ENCODE measurements at regions not wholly inside any gene's neighbourhood (a gene's known extent, or its start where the extent isn't known, plus 50 kb on each side); places are given as distances from the start of the nearest gene placed in this dataset.
"Not testable (repeated sequence)": the region's sequence is repeated elsewhere in the genome, so short reads cannot be mapped to it uniquely, and the experiment has no call there.

DNA sequence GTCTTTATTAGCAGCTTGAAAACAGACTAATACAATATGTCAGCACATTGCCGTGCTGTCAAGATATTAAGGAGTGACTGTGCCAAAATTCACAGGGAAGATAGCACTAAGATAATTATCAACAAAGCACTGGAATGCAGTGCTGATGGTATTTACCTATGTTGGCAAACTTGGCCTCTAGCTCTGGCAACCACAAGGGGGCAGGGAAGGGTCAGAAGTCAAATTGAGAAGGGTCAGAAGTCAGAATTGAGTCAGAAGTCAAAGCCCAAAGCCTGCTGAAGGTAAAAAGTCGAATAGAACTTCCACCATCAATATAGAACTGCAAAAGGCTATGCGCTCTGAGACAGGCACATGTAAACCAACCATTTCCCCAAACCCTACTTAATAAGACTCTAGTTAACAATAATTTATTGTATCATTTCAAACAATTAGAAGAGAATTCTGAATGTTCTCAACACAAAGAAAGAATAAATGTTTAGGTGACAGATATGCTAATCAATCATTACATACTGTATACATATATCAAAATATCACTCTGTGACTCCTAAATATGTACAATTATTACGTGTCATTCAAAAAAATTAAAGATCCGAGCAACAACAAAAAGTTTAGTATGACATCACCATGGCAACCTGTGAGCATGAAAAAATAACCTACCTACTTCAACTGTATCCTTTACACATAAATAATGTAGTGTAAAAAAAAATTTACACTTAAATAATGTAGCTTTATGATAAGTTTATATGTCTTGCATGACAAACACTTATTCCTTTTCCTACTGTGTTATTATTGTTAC lies 916.1 kb downstream of the KCNJ2 start:
- no peaks in the 10 kb centered on the region for H3K4me1 ChIP-seq (ENCODE audit: control insufficient read depth, insufficient read depth, low read length)
- no peaks in the 10 kb centered on the region for H3K9me3 ChIP-seq (ENCODE audit: control insufficient read depth, low read length)
- H3K27me3 ChIP-seq (ENCODE audit: control insufficient read depth, insufficient read depth, low read length) = no peaks in the 10 kb centered on the region
- no peak overlapping the region for H3K9ac ChIP-seq (ENCODE audit: low read length)
- no peaks in the 10 kb centered on the region for H3K36me3 ChIP-seq (ENCODE audit: control insufficient read depth, insufficient read depth, low read length)
- no peak overlapping the region for H3K4me3 ChIP-seq (ENCODE audit: low read length)

DNA sequence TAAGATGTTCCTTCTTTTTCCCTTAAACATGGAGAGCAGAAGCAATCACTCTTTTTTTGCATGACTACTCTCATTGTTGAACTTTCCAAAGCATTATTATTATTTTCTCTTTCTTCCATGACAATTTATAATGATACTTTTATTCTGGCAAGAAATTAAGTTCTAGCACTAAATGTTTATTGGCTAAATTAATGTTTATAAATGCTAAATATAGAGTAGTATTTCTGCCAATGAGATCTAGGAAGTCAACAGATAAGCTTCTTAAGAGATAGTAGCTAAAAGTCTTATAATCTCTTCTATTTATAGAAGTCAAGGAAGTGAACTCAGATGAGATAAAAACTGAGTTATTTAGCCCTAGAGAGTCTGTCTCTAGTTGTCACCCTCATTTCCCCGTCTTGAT lies 920.1 kb downstream of the KCNJ2 start:
- H3K4me3 ChIP-seq (ENCODE audit: low read length) = no peak overlapping the region
- no peaks in the 10 kb centered on the region for H3K27me3 ChIP-seq (ENCODE audit: control insufficient read depth, insufficient read depth, low read length)
- H3K4me1 ChIP-seq (ENCODE audit: control insufficient read depth, insufficient read depth, low read length) = no peaks in the 10 kb centered on the region
- H3K9me3 ChIP-seq (ENCODE audit: control insufficient read depth, low read length) = no peaks in the 10 kb centered on the region
- no peak overlapping the region for H3K9ac ChIP-seq (ENCODE audit: low read length)
- no peaks in the 10 kb centered on the region for H3K36me3 ChIP-seq (ENCODE audit: control insufficient read depth, insufficient read depth, low read length)

DNA sequence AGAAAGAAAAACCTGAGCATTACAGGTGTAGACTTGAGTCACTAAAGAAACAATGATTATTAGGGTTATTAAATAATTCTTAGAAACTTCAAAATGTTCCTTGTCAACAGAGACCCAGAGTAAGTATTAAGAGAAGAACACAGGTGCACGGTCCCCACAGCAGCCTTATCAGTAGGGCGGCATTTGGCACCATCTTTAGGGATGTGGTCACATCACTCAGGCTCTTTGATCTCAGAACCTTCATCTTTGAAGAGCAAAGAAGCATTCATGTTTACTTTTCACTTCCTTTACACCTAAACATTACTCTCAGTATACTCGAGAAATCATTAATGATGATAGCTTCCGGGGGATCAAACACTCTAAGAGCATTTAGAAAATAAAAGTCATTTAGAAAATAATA lies 928.7 kb downstream of the KCNJ2 start:
- H3K9me3 ChIP-seq (ENCODE audit: control insufficient read depth, low read length) = no peaks in the 10 kb centered on the region
- H3K4me1 ChIP-seq (ENCODE audit: control insufficient read depth, insufficient read depth, low read length) = peaks cover 15% of the 10 kb centered on the region
- no peak overlapping the region for H3K4me3 ChIP-seq (ENCODE audit: low read length)
- H3K27me3 ChIP-seq (ENCODE audit: control insufficient read depth, insufficient read depth, low read length) = no peaks in the 10 kb centered on the region
- no peaks in the 10 kb centered on the region for H3K36me3 ChIP-seq (ENCODE audit: control insufficient read depth, insufficient read depth, low read length)
- no peak overlapping the region for H3K9ac ChIP-seq (ENCODE audit: low read length)

DNA sequence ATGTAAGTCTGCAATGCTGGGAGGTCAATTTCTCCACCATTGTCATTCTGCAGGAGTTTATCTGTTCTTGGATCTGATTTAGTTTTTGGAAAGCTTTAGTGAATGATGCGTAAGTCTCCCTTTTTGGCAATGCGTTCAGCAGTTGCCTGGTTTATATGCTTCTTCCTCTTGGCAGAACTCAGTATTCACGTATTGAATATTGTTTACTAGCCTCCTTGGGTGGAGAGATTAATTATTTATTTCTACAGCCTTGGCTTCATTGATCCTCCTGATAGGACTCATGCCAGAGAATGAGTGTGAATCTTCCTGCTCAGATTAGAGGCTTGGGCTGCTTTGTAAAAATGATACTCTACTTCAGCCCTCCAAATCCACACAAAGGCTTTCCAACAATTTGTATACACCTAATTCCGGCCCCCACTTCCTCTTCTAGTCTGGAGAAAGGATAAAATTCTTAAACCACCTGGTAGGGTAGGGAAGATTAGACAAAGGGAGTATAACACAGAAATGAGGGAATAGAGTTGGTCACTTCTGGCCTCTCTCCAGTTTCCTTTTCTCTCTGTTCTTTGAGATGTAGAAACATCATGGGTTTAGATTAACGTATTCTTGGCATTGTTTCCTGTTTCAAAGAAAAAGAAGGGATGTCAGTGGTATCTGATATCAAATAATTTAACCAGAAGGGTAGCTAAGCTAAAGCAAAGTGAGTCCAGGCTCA lies 929.8 kb downstream of the KCNJ2 start:
- H3K4me1 ChIP-seq (ENCODE audit: control insufficient read depth, insufficient read depth, low read length) = peaks cover 15% of the 10 kb centered on the region
- H3K4me3 ChIP-seq (ENCODE audit: low read length) = no peak overlapping the region
- H3K36me3 ChIP-seq (ENCODE audit: control insufficient read depth, insufficient read depth, low read length) = no peaks in the 10 kb centered on the region
- no peak overlapping the region for H3K9ac ChIP-seq (ENCODE audit: low read length)
- H3K27me3 ChIP-seq (ENCODE audit: control insufficient read depth, insufficient read depth, low read length) = no peaks in the 10 kb centered on the region
- no peaks in the 10 kb centered on the region for H3K9me3 ChIP-seq (ENCODE audit: control insufficient read depth, low read length)

DNA sequence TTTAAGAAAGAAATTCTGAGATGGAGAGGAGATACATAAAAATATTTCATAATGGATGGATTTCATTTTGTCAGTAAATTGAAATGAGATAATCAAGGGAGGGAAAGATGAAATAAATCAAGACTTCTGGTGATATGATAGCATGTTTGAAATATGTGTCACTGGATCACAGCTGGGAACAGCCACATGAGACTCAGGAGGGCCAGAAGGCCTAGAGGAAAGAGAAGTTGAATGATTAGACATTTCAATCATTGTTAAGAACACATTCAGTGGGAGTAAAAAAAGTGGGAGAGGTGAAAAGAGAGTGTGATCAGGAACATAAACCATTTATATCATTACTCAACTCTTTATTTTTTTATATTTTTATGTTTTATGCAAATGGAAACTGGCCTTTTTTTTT lies 933.4 kb downstream of the KCNJ2 start:
- no peaks in the 10 kb centered on the region for H3K9me3 ChIP-seq (ENCODE audit: control insufficient read depth, low read length)
- H3K4me1 ChIP-seq (ENCODE audit: control insufficient read depth, insufficient read depth, low read length) = peaks cover 15% of the 10 kb centered on the region
- no peaks in the 10 kb centered on the region for H3K27me3 ChIP-seq (ENCODE audit: control insufficient read depth, insufficient read depth, low read length)
- H3K9ac ChIP-seq (ENCODE audit: low read length) = no peak overlapping the region
- no peaks in the 10 kb centered on the region for H3K36me3 ChIP-seq (ENCODE audit: control insufficient read depth, insufficient read depth, low read length)
- no peak overlapping the region for H3K4me3 ChIP-seq (ENCODE audit: low read length)

DNA sequence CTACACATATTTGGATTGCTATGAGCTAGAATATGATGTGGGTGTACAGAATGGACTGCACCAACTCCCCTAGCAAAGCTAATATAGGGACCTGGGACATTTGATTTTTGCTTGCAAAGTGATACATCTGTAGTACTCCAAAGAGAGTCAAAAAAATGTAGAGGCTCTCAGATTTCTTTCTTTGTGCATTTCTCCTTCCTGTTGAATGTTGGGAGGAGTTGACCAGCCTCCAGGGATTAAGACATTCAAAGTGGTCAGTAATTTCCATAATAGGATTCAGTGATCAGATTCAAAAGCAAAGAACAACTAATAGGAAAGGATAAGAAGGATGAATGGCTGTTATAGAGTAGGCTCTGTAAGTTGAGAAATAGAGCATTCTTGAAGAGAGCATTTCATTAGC lies 934.9 kb downstream of the KCNJ2 start:
- Histone ChIP-seq H3K36me3 (ENCODE audit: control insufficient read depth, insufficient read depth, low read length) (no peaks in the 10 kb centered on the region), H3K9ac (ENCODE audit: low read length) (no peak overlapping the region), H3K27me3 (ENCODE audit: control insufficient read depth, insufficient read depth, low read length) (no peaks in the 10 kb centered on the region), H3K9me3 (ENCODE audit: control insufficient read depth, low read length) (no peaks in the 10 kb centered on the region), H3K4me3 (ENCODE audit: low read length) (no peak overlapping the region), H3K4me1 (ENCODE audit: control insufficient read depth, insufficient read depth, low read length) (peaks cover 2% of the 10 kb centered on the region)

DNA sequence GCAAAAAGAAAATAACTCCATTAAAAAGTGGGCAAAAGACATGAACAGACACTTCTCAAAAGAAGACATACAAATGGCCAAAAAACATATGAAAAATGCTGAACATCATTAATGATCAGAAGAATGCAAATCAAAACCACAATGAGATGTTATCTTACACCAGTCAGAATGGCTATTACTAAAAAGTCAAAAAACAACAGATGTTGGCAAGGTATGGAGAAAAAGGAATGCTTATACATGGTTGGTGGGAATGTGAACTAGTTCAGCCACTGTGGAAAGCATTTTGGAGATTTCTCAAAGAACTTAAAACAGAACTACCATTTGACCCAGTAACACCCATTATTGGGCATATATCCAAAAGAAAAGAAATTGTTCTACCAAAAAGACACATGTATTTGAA lies 936.7 kb downstream of the KCNJ2 start:
- not testable (repeated sequence) for H3K4me1 ChIP-seq (ENCODE audit: control insufficient read depth, insufficient read depth, low read length); H3K9ac ChIP-seq (ENCODE audit: low read length); H3K9me3 ChIP-seq (ENCODE audit: control insufficient read depth, low read length); H3K4me3 ChIP-seq (ENCODE audit: low read length); H3K27me3 ChIP-seq (ENCODE audit: control insufficient read depth, insufficient read depth, low read length); H3K36me3 ChIP-seq (ENCODE audit: control insufficient read depth, insufficient read depth, low read length)

DNA sequence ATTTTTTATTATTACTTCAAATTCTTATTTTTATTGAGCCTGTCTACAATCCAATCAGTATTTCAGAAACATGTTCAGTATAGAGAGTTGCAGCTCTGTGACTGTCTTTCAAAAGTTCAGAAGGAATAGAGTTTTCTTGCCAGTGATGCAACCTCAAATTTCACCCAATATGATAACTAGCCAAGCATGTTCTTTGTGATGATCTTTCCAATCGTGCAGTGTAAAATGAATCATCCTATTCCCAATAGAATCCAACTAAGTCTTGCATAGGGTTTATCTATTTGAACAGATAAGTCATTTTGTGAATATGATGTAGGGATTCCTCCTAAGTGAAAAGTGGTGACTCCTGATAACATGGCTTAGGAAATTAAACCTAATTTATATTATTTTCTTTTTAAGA lies 937.8 kb downstream of the KCNJ2 start:
- Histone ChIP-seq H3K4me3 (ENCODE audit: low read length) (no peak overlapping the region), H3K27me3 (ENCODE audit: control insufficient read depth, insufficient read depth, low read length) (no peaks in the 10 kb centered on the region), H3K9me3 (ENCODE audit: control insufficient read depth, low read length) (no peaks in the 10 kb centered on the region), H3K9ac (ENCODE audit: low read length) (no peak overlapping the region), H3K36me3 (ENCODE audit: control insufficient read depth, insufficient read depth, low read length) (no peaks in the 10 kb centered on the region), H3K4me1 (ENCODE audit: control insufficient read depth, insufficient read depth, low read length) (no peaks in the 10 kb centered on the region)

DNA sequence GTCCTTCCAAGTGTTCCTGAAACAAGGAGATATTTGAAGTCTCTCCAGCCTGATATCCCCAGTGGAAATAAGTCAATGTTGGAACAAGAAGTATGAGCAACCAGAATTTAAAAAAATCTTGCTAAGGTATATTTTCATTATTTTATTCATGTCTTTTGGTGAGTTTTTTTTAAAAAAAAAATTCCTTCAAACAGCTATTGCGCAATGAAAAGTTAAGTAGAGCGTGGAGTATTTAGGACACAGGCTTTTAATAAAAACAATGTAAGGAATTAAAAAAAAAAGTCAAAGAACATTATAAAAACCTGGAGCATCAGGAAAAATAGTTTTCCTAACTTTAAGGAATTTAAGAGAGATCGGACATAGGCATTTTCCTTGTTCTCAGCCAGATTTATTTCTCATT lies 940.4 kb downstream of the KCNJ2 start:
- H3K36me3 ChIP-seq (ENCODE audit: control insufficient read depth, insufficient read depth, low read length) = no peaks in the 10 kb centered on the region
- H3K9me3 ChIP-seq (ENCODE audit: control insufficient read depth, low read length) = no peaks in the 10 kb centered on the region
- H3K4me3 ChIP-seq (ENCODE audit: low read length) = no peak overlapping the region
- peaks cover 7% of the 10 kb centered on the region for H3K4me1 ChIP-seq (ENCODE audit: control insufficient read depth, insufficient read depth, low read length)
- H3K9ac ChIP-seq (ENCODE audit: low read length) = no peak overlapping the region
- no peaks in the 10 kb centered on the region for H3K27me3 ChIP-seq (ENCODE audit: control insufficient read depth, insufficient read depth, low read length)

DNA sequence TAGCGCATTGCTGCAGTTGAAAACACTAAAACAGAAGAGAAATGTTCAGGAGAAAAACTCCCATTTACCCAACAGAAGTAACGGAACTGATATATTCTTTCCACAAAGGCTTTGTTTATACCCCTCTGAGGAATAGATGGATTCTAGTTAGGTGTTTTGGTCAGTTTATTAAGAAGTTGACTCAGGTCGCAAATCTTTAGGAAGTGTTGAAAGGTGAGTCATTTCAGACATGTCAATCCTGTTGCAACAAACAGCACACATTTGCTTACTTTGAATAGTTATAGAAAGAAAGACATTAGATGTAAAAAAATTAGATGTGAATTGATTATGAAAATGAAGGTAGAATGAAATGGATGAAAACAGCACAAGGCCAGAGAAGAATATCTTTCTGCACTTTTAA lies 941.0 kb downstream of the KCNJ2 start:
- H3K27me3 ChIP-seq (ENCODE audit: control insufficient read depth, insufficient read depth, low read length) = no peaks in the 10 kb centered on the region
- no peaks in the 10 kb centered on the region for H3K9me3 ChIP-seq (ENCODE audit: control insufficient read depth, low read length)
- H3K9ac ChIP-seq (ENCODE audit: low read length) = no peak overlapping the region
- H3K4me1 ChIP-seq (ENCODE audit: control insufficient read depth, insufficient read depth, low read length) = peaks cover 7% of the 10 kb centered on the region
- no peak overlapping the region for H3K4me3 ChIP-seq (ENCODE audit: low read length)
- H3K36me3 ChIP-seq (ENCODE audit: control insufficient read depth, insufficient read depth, low read length) = no peaks in the 10 kb centered on the region

DNA sequence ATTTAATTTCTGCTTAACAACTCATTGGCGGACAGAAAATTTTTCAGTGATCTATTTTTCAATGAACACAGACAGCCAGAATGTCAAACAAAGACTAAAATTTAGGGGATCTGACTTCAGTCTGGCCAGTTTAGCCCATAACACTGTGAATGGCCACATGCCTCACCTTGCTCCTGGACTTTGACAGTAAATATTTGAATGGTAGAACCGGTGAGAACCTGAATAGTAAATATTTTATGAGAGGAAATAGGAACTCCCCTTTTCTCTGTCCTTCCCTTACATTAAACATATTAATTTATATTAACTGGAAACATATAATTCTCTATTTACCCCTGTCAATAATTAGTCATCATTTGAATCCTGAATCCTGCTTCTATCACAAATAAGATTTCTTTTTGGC lies 942.1 kb downstream of the KCNJ2 start:
- Histone ChIP-seq H3K9ac (ENCODE audit: low read length) (no peak overlapping the region), H3K4me1 (ENCODE audit: control insufficient read depth, insufficient read depth, low read length) (peaks cover 7% of the 10 kb centered on the region), H3K27me3 (ENCODE audit: control insufficient read depth, insufficient read depth, low read length) (no peaks in the 10 kb centered on the region)

DNA sequence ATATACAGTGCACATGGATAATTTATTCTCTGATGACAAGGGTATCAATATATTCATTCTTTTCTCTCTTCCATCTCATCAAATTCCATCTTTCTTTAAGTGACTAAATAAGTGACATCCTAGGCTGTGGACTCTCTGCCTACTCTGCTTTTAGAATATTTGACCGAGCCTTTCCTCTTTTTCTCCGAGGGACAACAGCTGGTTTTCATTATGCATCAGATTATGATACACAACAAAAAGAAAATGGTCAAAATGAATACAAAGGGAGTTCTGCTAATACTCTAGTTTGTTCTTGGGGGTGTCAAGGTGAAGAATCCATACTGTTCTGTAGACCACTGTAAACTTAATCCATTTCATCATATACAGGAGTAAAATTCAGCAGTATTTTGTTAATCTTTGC lies 942.6 kb downstream of the KCNJ2 start:
- Histone ChIP-seq H3K9ac (ENCODE audit: low read length) (no peak overlapping the region), H3K27me3 (ENCODE audit: control insufficient read depth, insufficient read depth, low read length) (no peaks in the 10 kb centered on the region), H3K4me1 (ENCODE audit: control insufficient read depth, insufficient read depth, low read length) (peaks cover 7% of the 10 kb centered on the region), H3K4me3 (ENCODE audit: low read length) (no peak overlapping the region), H3K36me3 (ENCODE audit: control insufficient read depth, insufficient read depth, low read length) (no peaks in the 10 kb centered on the region), H3K9me3 (ENCODE audit: control insufficient read depth, low read length) (no peaks in the 10 kb centered on the region)

More for the DNA sequence above, 942.1 kb downstream of the KCNJ2 start:
- Histone ChIP-seq H3K4me3 (ENCODE audit: low read length) (no peak overlapping the region), H3K36me3 (ENCODE audit: control insufficient read depth, insufficient read depth, low read length) (no peaks in the 10 kb centered on the region), H3K9me3 (ENCODE audit: control insufficient read depth, low read length) (no peaks in the 10 kb centered on the region)

All from mucosa of stomach (tissue), 1 donor.